ENCODE measurements at regions not wholly inside any gene's neighbourhood (a gene's known extent, or its start where the extent isn't known, plus 50 kb on each side); places are given as distances from the start of the nearest gene placed in this dataset.

DNA sequence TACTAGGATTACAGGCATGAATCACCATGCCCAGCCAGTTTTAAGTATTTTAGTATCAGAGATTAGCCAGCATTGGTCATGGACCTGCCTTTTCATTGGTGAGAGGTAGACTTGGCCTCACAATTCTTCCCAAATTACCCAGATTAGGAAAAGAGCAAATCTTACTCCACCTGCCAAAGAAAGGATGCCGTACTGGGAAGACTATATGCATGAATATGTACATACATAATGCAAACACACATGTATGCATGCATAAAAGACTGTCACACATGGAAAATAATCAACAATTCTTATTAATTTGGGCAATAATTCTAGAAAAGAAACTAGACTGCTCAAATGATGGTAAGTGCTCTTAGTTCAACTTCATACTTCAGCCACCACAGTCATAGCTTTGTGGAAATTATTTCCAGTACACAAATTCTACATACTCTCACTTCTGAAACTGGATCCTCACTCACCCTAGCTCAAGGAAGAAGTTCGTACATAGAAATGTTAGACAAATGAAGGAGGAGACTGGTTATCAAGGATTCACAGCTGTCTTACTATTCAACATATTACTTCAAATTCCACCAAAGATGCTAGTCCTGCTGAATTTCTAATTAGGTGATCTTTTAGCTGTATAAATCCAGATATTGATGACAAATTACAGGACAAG is 73.7 kb downstream of the MINAR2 start:
- Histone ChIP-seq H3K36me3 (ENCODE audit: insufficient read depth, low read length) (no peaks in the 10 kb centered on the region), H3K4me1 (ENCODE audit: low read length) (no peaks in the 10 kb centered on the region), H3K27ac (ENCODE audit: low read length) (no peak overlapping the region), H3K9me2 (replicated peaks; ENCODE audit: insufficient read depth, low read length) (no peaks in the 10 kb centered on the region), H3K9ac (ENCODE audit: low read length) (no peak overlapping the region), H3K4me2 (ENCODE audit: low read depth, low read length, poor library complexity, severe bottlenecking) (no peak overlapping the region), H3K4me3 (ENCODE audit: low read length) (no peak overlapping the region), H3K27me3 (ENCODE audit: low read length) (no peaks in the 10 kb centered on the region), H3K79me2 (ENCODE audit: low read length) (no peaks in the 10 kb centered on the region), H2AFZ (ENCODE audit: low read length) (no peak overlapping the region), H3K9me3 (ENCODE audit: low read length) (no peaks in the 10 kb centered on the region; the same call in 1 of the 2 replicates), H4K20me1 (ENCODE audit: insufficient read depth, low read depth, low read length) (no peaks in the 10 kb centered on the region)
- DNase-seq: no peak

DNA sequence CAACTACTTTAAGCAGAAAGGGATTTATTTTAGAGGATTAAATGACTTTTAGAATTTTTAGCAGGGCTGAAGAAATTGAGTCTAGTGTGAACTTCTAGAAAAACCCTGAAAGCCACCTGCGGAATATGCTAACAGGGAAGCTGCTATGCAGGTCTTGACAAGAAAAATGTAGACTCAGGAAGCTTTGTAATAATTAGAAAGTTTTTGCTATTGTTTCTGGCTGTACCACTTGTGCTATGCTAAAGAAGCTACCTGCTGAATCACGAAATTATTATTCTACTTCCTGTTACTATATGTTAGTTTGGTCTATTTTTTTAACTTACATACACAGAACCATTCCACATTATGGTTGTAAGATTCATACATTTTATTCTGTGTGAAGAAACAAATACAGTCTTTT is 74.0 kb upstream of the CHSY3 start:
- no peak overlapping the region for H3K9ac ChIP-seq (ENCODE audit: low read length)
- H4K20me1 ChIP-seq (ENCODE audit: insufficient read depth, low read depth, low read length): no peaks in the 10 kb centered on the region
- no peak overlapping the region for H3K27ac ChIP-seq (ENCODE audit: low read length)
- no peaks in the 10 kb centered on the region for H3K9me3 ChIP-seq (ENCODE audit: low read length)
- H3K4me3 ChIP-seq (ENCODE audit: low read length): no peak overlapping the region
- DNase-seq: no peak
- H3K4me1 ChIP-seq (ENCODE audit: low read length): no peaks in the 10 kb centered on the region
- no peak overlapping the region for H2AFZ ChIP-seq (ENCODE audit: low read length)
- H3K9me2 ChIP-seq (replicated peaks; ENCODE audit: insufficient read depth, low read length): no peaks in the 10 kb centered on the region
- no peak overlapping the region for H3K4me2 ChIP-seq (ENCODE audit: low read depth, low read length, poor library complexity, severe bottlenecking)
- no peaks in the 10 kb centered on the region for H3K79me2 ChIP-seq (ENCODE audit: low read length)
- no peaks in the 10 kb centered on the region for H3K36me3 ChIP-seq (ENCODE audit: insufficient read depth, low read length)
- H3K27me3 ChIP-seq (ENCODE audit: low read length): no peaks in the 10 kb centered on the region

DNA sequence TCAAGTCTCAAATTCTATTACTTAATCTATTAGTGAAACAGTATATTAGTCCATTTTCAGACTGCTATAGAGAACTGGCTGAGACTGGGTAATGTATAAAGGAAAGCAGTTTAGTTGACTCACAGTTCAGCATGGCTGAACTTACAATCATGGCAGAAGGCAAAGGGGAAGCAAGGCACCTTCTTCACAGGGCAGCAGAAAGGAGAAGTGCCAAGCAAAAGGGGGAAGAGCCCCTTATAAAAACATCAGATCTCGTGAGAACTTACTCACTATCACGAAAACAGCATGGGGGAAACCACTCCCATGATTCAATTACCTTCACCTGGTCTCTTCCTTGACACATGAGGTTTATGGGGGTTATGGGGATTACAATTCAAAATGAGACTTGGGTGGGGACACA is 67.9 kb upstream of the CHSY3 start:
- H3K4me1 ChIP-seq (ENCODE audit: low read length): no peaks in the 10 kb centered on the region
- H3K9ac ChIP-seq (ENCODE audit: low read length): no peak overlapping the region
- no peaks in the 10 kb centered on the region for H3K9me2 ChIP-seq (replicated peaks; ENCODE audit: insufficient read depth, low read length)
- no peak overlapping the region for H3K4me2 ChIP-seq (ENCODE audit: low read depth, low read length, poor library complexity, severe bottlenecking)
- H3K79me2 ChIP-seq (ENCODE audit: low read length): no peaks in the 10 kb centered on the region
- H3K27ac ChIP-seq (ENCODE audit: low read length): no peak overlapping the region
- H4K20me1 ChIP-seq (ENCODE audit: insufficient read depth, low read depth, low read length): no peaks in the 10 kb centered on the region
- no peak overlapping the region for H3K4me3 ChIP-seq (ENCODE audit: low read length)
- no peaks in the 10 kb centered on the region for H3K27me3 ChIP-seq (ENCODE audit: low read length)
- no peaks in the 10 kb centered on the region for H3K36me3 ChIP-seq (ENCODE audit: insufficient read depth, low read length)
- no peaks in the 10 kb centered on the region for H3K9me3 ChIP-seq (ENCODE audit: low read length)
- H2AFZ ChIP-seq (ENCODE audit: low read length): no peak overlapping the region
- DNase-seq: peak; percentile 42

DNA sequence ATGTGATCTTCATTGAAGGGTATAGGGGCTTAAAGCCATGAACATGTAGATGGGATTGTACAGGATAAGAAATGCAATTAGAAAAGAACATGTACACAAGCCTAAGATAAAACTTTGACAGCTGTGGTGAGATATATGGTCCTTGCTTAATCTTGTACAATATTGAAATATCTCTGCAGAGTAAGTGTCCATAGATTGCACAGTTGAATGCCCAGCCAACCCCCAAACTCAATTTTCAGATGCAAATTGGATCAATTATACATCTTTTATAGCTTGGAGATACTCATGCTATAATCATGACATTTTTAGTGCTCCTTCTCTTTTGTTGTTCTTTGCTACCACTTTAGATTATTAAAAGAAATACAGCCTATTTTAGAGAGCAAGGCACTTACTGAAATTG is 59.5 kb upstream of the CHSY3 start:
- no peak overlapping the region for H3K4me3 ChIP-seq (ENCODE audit: low read length)
- H3K9me2 ChIP-seq (replicated peaks; ENCODE audit: insufficient read depth, low read length): no peaks in the 10 kb centered on the region
- H3K36me3 ChIP-seq (ENCODE audit: insufficient read depth, low read length): no peaks in the 10 kb centered on the region

DNA sequence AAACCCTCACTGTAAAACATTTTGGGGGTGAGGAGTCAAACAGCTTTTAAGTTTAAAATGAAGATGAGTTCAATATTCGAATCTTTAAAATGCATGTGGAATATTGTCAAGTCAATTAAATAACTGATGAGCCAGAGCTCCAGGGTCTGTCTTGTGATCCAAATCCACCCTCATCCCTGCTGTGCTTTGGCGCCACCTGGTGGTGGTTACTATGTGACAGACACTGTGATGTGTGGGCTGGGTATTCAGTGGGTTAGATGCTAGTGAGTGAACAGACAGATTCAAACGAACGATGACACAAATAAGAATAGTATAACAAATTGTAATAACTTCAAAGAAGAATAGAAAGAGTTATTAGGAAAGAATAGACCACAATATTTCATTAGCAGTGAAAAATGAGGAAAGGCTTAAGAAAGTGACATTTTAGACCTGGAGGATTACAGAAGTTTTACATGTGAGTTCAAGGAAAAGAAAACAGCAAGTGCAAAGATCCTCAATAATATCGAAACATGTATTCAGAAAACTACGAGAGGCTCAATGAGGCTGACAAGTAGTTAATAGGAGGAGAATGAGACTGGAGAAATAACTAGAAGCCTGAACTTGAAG is 51.4 kb upstream of the CHSY3 start:
- no peaks in the 10 kb centered on the region for H3K9me3 ChIP-seq (ENCODE audit: low read length)
- no peak overlapping the region for H3K9ac ChIP-seq (ENCODE audit: low read length)
- H3K9me2 ChIP-seq (replicated peaks; ENCODE audit: insufficient read depth, low read length): no peaks in the 10 kb centered on the region
- no peaks in the 10 kb centered on the region for H3K79me2 ChIP-seq (ENCODE audit: low read length)
- H3K4me1 ChIP-seq (ENCODE audit: low read length): no peaks in the 10 kb centered on the region
- H4K20me1 ChIP-seq (ENCODE audit: insufficient read depth, low read depth, low read length): no peaks in the 10 kb centered on the region
- no peak overlapping the region for H3K4me2 ChIP-seq (ENCODE audit: low read depth, low read length, poor library complexity, severe bottlenecking)
- H3K36me3 ChIP-seq (ENCODE audit: insufficient read depth, low read length): no peaks in the 10 kb centered on the region
- peak; percentile 91 for DNase-seq
- no peak overlapping the region for H3K27ac ChIP-seq (ENCODE audit: low read length)
- H3K27me3 ChIP-seq (ENCODE audit: low read length): no peaks in the 10 kb centered on the region
- H3K4me3 ChIP-seq (ENCODE audit: low read length): no peak overlapping the region
- H2AFZ ChIP-seq (ENCODE audit: low read length): no peak overlapping the region

More for the DNA sequence above, 59.5 kb upstream of the CHSY3 start:
- no peak overlapping the region for H2AFZ ChIP-seq (ENCODE audit: low read length)
- H3K4me2 ChIP-seq (ENCODE audit: low read depth, low read length, poor library complexity, severe bottlenecking): no peak overlapping the region
- no peaks in the 10 kb centered on the region for H3K9me3 ChIP-seq (ENCODE audit: low read length)
- no peaks in the 10 kb centered on the region for H3K4me1 ChIP-seq (ENCODE audit: low read length)
- H3K27ac ChIP-seq (ENCODE audit: low read length): no peak overlapping the region
- no peaks in the 10 kb centered on the region for H3K79me2 ChIP-seq (ENCODE audit: low read length)
- no peaks in the 10 kb centered on the region for H3K27me3 ChIP-seq (ENCODE audit: low read length)
- H4K20me1 ChIP-seq (ENCODE audit: insufficient read depth, low read depth, low read length): no peaks in the 10 kb centered on the region
- no peak for DNase-seq
- no peak overlapping the region for H3K9ac ChIP-seq (ENCODE audit: low read length)

DNA sequence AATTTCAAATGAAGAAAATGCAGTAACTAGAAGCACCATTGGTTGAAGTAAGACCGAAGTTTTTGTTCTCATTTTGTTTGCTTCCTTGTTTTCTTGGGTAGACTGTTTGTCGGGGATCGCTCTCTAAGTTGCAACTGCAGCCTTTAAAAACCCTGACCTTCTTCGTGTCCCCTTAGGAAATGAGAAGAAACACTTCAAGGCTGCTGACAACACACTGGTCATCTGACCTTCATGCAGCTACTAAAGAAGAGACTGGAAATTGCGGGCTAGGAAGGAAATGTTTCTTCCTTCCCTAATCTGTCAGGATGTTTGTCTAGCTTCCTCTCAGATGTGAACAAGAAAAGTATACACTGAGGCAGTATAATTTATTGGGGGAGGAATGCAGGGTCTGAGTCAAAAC is 50.7 kb upstream of the CHSY3 start:
- no peaks in the 10 kb centered on the region for H3K4me1 ChIP-seq (ENCODE audit: low read length)
- no peak for DNase-seq
- no peaks in the 10 kb centered on the region for H3K9me3 ChIP-seq (ENCODE audit: low read length)
- H3K27ac ChIP-seq (ENCODE audit: low read length): no peak overlapping the region
- H2AFZ ChIP-seq (ENCODE audit: low read length): no peak overlapping the region
- H3K4me3 ChIP-seq (ENCODE audit: low read length): no peak overlapping the region
- H3K79me2 ChIP-seq (ENCODE audit: low read length): no peaks in the 10 kb centered on the region
- no peaks in the 10 kb centered on the region for H3K27me3 ChIP-seq (ENCODE audit: low read length)
- no peak overlapping the region for H3K9ac ChIP-seq (ENCODE audit: low read length)
- no peaks in the 10 kb centered on the region for H3K36me3 ChIP-seq (ENCODE audit: insufficient read depth, low read length)
- H3K9me2 ChIP-seq (replicated peaks; ENCODE audit: insufficient read depth, low read length): no peaks in the 10 kb centered on the region
- H3K4me2 ChIP-seq (ENCODE audit: low read depth, low read length, poor library complexity, severe bottlenecking): no peak overlapping the region
- no peaks in the 10 kb centered on the region for H4K20me1 ChIP-seq (ENCODE audit: insufficient read depth, low read depth, low read length)
